Keratinocyte (primary cell): ENCODE measurements at regions not wholly inside any gene's neighbourhood (a gene's known extent, or its start where the extent isn't known, plus 50 kb on each side); places are given as distances from the start of the nearest gene placed in this dataset.

Experiments used
- DNase-seq: peaks from one replicate; pipeline ENCODE4 v3.0.0-alpha.2; 2011; ENCODE audit warnings: low read depth, missing footprints, low spot score
- FAIRE-seq: peaks from 2 replicates; lab custom pipeline; 2011; peaks lifted over from hg19 to GRCh38; lab: Jason Lieb, UNC
- H2AFZ ChIP-seq: 2 replicates; pipeline ENCODE4 v1.6.0; 2012; ENCODE audit warnings: low read length, control low read depth, inconsistent platforms; ENCODE audit not compliant: control insufficient read depth
- H3K27ac ChIP-seq: 2 replicates; pipeline ENCODE4 v1.5.1; 2011; ENCODE audit warnings: low read length; ENCODE audit not compliant: control insufficient read depth, insufficient read depth
- H3K27me3 ChIP-seq: 3 replicates; pipeline ENCODE4 v1.6.0; 2011; ENCODE audit warnings: low read length; ENCODE audit not compliant: control insufficient read depth, insufficient read depth; ENCODE audit errors: extremely low read depth
- H3K36me3 ChIP-seq, 2 experiments: 2 replicates in 1 of 2; 3 replicates in 1 of 2; pipeline ENCODE4 v1.5.1; 2011; ENCODE audit warnings: low read length in 2 of 2, mild to moderate bottlenecking in 1 of 2; ENCODE audit not compliant: control insufficient read depth in 2 of 2, insufficient read depth in 2 of 2; ENCODE audit errors: extremely low read depth in 1 of 2
- H3K4me1 ChIP-seq: 3 replicates; pipeline ENCODE4 v1.5.1; 2011; ENCODE audit warnings: low read length; ENCODE audit not compliant: control insufficient read depth, insufficient read depth; ENCODE audit errors: extremely low read depth
- H3K4me2 ChIP-seq: 3 replicates; pipeline ENCODE4 v1.6.0; 2011; ENCODE audit warnings: low read depth, low read length; ENCODE audit not compliant: control insufficient read depth, insufficient read depth; ENCODE audit errors: extremely low read depth
- H3K4me3 ChIP-seq, 3 experiments: fragments of 200-600 bp in 1 of 3; sonication (generic) in 1 of 3; 2 replicates in 2 of 3; 3 replicates in 1 of 3; pipeline ENCODE4 v1.5.1; 2011 to 2016; ENCODE audit warnings: low read length in 3 of 3, mild to moderate bottlenecking in 3 of 3, control low read depth in 2 of 3, inconsistent platforms in 1 of 3, low read depth in 1 of 3, mixed read lengths in 1 of 3, mixed run types in 1 of 3, moderate library complexity in 1 of 3; ENCODE audit not compliant: control insufficient read depth in 2 of 3, insufficient read depth in 2 of 3; ENCODE audit errors: extremely low read depth in 1 of 3
- H3K79me2 ChIP-seq: 2 replicates; pipeline ENCODE4 v1.6.0; 2012; ENCODE audit warnings: low read length; ENCODE audit not compliant: control insufficient read depth, insufficient read depth
- H3K9ac ChIP-seq: 3 replicates; pipeline ENCODE4 v1.6.0; 2011; ENCODE audit warnings: low read length; ENCODE audit not compliant: control insufficient read depth, insufficient read depth; ENCODE audit errors: extremely low read depth
- H3K9me1 ChIP-seq: 3 replicates; pipeline ENCODE4 v1.6.0; 2011; ENCODE audit warnings: low read length; ENCODE audit not compliant: control insufficient read depth, insufficient read depth; ENCODE audit errors: extremely low read depth
- H3K9me3 ChIP-seq: 2 replicates; pipeline ENCODE4 v1.5.1; 2012; ENCODE audit warnings: low read depth, low read length; ENCODE audit not compliant: control insufficient read depth
- H4K20me1 ChIP-seq: 3 replicates; pipeline ENCODE4 v1.6.0; 2011; ENCODE audit warnings: low read length; ENCODE audit not compliant: control insufficient read depth, insufficient read depth; ENCODE audit errors: extremely low read depth
- CTCF ChIP-seq, 3 experiments: IDR thresholded peaks in 1 of 3; conservative IDR thresholded peaks in 1 of 3; optimal IDR thresholded peaks in 1 of 3; 2 replicates in 2 of 3; 3 replicates in 1 of 3; pipeline versions ENCODE3 to v1.5.1; 2011; ENCODE audit warnings: low read length in 3 of 3, mild to moderate bottlenecking in 3 of 3, moderate library complexity in 2 of 3, control low read depth in 1 of 3, inconsistent platforms in 1 of 3; ENCODE audit not compliant: insufficient read depth in 2 of 3; ENCODE audit errors: extremely low read depth in 1 of 3
- EZH2 ChIP-seq: IDR thresholded peaks from one replicate; pipeline ENCODE4 v1.6.1; 2012; ENCODE audit warnings: inconsistent platforms, mild to moderate bottlenecking, low read length, moderate library complexity
- dilution Hi-C: fragments of 300-500 bp; cut with MboI; formaldehyde crosslinking; loops from one replicate; pipeline ENCODE4 v1.7.0; 2020; ENCODE audit warnings: low sequenced_read_pairs; ENCODE audit not compliant: extremely low pct_ligation_motif_present

- Histone ChIP-seq H3K79me2 (no peaks in the 10 kb centered on the region), H3K27ac (no peak overlapping the region), H3K36me3 (no peaks in the 10 kb centered on the region), H4K20me1 (no peaks in the 10 kb centered on the region), H3K4me1 (peaks cover 10% of the 10 kb centered on the region), H3K4me2 (no peak overlapping the region), H3K4me3 (no peak overlapping the region), H3K27me3 (no peaks in the 10 kb centered on the region), H2AFZ (no peak overlapping the region), H3K9me1 (no peaks in the 10 kb centered on the region), H3K9ac (no peak overlapping the region), H3K9me3 (no peaks in the 10 kb centered on the region)
- FAIRE-seq (no peak), DNase-seq (no peak)
- dilution Hi-C loops: no loop called here
- TF ChIP-seq CTCF (optimal IDR thresholded peaks at IDR 0.05 in 1 of 3, IDR thresholded peaks at IDR 0.05 in 1 of 3, conservative IDR thresholded peaks at IDR 0.05 in 1 of 3; ENCODE audit: extremely low read depth in 1 of 3, insufficient read depth in 2 of 3, low read length in 3 of 3) (no peak), EZH2 (no peak)
Observed at GRCh38 chr4:125096662-125097061, 218.1 kb upstream of the FAT4 start.

- no peak for FAIRE-seq
- H2AFZ ChIP-seq: no peak overlapping the region
- no peak overlapping the region for H3K9ac ChIP-seq
Observed at GRCh38 chr4:125091541-125091940, 223.2 kb upstream of the FAT4 start.

More at GRCh38 chr4:125091541-125091940, 223.2 kb upstream of the FAT4 start:
- Histone ChIP-seq H3K36me3 (no peaks in the 10 kb centered on the region), H3K4me3 (no peak overlapping the region), H3K9me1 (no peaks in the 10 kb centered on the region), H4K20me1 (no peaks in the 10 kb centered on the region), H3K4me1 (no peaks in the 10 kb centered on the region), H3K27ac (no peak overlapping the region), H3K27me3 (no peaks in the 10 kb centered on the region), H3K4me2 (no peak overlapping the region), H3K79me2 (no peaks in the 10 kb centered on the region), H3K9me3 (no peaks in the 10 kb centered on the region)
- DNase-seq: no peak
- TF ChIP-seq EZH2 (no peak), CTCF (optimal IDR thresholded peaks at IDR 0.05 in 1 of 3, IDR thresholded peaks at IDR 0.05 in 1 of 3, conservative IDR thresholded peaks at IDR 0.05 in 1 of 3; ENCODE audit: extremely low read depth in 1 of 3, insufficient read depth in 2 of 3, low read length in 3 of 3) (no peak)
- dilution Hi-C loops: no loop called here
